VCaP (cell line): ENCODE measurements at regions not wholly inside any gene's neighbourhood (a gene's known extent, or its start where the extent isn't known, plus 50 kb on each side); places are given as distances from the start of the nearest gene placed in this dataset.

Experiments
- H3K27ac ChIP-seq: fragments of 450-650 bp; 2 replicates; pipeline ENCODE4 v1.5.1; 2017
- TF ChIP-seq, protein P1 (sequence below): fragments of 450-650 bp; conservative IDR thresholded peaks from 2 replicates; pipeline ENCODE4 v1.5.1; 2017; ENCODE audit warnings: mild to moderate bottlenecking, moderate library complexity

- TF ChIP-seq, protein P1, sequence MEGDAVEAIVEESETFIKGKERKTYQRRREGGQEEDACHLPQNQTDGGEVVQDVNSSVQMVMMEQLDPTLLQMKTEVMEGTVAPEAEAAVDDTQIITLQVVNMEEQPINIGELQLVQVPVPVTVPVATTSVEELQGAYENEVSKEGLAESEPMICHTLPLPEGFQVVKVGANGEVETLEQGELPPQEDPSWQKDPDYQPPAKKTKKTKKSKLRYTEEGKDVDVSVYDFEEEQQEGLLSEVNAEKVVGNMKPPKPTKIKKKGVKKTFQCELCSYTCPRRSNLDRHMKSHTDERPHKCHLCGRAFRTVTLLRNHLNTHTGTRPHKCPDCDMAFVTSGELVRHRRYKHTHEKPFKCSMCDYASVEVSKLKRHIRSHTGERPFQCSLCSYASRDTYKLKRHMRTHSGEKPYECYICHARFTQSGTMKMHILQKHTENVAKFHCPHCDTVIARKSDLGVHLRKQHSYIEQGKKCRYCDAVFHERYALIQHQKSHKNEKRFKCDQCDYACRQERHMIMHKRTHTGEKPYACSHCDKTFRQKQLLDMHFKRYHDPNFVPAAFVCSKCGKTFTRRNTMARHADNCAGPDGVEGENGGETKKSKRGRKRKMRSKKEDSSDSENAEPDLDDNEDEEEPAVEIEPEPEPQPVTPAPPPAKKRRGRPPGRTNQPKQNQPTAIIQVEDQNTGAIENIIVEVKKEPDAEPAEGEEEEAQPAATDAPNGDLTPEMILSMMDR = no peak
- H3K27ac ChIP-seq = peak overlapping the region; percentile 80
Observed at GRCh38 chr2:13542061-13542460, 825.3 kb downstream of the TRIB2 start.

- peak overlapping the region; percentile 80; the same call in 1 of the 2 replicates for H3K27ac ChIP-seq
- TF ChIP-seq, protein P1 = no peak
Observed at GRCh38 chr2:13542642-13543041, 825.9 kb downstream of the TRIB2 start.

DNA sequence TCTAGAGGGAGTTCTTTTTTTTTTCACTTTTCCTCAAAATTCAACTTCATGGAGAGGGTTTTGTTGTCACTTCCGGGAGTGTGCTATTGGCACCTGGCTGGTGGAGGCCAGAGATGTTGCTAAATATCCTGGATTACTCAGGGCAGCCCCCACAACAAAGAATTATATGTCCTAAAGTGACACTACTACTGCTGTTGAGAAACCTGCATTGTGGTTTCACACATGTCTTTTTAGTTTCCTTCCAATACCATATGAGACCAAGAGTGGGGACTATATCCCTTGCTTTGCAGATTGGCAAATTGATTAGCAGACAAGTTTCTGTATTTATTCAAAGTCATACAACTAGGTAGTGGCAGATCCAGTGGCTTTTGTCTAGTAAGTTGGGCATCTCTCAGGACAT lies 826.8 kb downstream of the TRIB2 start:
- TF ChIP-seq, protein P1 = no peak
- no peak overlapping the region for H3K27ac ChIP-seq

DNA sequence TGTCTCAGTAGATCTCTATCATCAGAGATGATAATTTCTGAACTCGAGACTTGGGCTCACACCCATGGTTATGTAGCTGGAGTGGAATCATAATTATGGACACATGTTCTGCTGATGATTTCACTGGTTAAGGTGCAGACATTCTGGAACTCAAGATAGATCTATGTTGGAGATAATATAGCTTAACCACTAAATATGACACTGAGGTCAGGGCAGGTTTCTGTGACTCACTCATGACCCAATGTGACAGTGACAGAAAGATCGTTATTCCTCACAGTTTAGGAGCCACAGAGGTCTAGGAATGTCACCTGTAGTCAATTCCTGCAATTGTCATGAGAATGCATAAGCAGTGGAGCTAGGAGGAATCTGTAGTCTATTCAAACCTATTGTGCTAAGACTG lies 828.6 kb downstream of the TRIB2 start:
- TF ChIP-seq, protein P1 = no peak
- no peak overlapping the region for H3K27ac ChIP-seq

DNA sequence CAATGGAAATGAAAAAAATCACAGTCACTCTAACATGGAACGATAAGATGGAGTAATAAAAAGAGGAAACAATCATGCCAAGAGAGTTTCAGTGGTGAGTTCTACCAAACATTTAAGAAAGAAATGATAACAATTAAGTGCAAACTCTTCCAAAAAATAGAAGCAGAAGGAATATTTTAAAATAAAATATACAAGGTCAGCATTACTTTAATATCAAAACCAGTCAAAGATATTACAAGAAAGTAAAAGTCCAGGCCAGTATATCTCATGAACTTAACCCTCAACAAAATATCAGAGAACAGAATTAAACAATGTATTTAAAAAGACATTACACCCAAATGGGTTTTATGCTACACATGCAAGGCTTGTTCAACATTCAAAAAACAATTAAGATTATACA lies 829.4 kb downstream of the TRIB2 start:
- H3K27ac ChIP-seq = no peak overlapping the region
- TF ChIP-seq, protein P1 = no peak

- TF ChIP-seq, protein P1 = no peak
- peak overlapping the region; percentile 73; the same call in 1 of the 2 replicates for H3K27ac ChIP-seq
Observed at GRCh38 chr2:13550285-13551231, 833.8 kb downstream of the TRIB2 start.

- peak overlapping the region; percentile 97; the same call in 1 of the 2 replicates for H3K27ac ChIP-seq
- TF ChIP-seq, protein P1 = no peak
Observed at GRCh38 chr2:13558368-13558767, 841.6 kb downstream of the TRIB2 start.
